KOPT-K1 (cell line): ENCODE measurements at regions not wholly inside any gene's neighbourhood (a gene's known extent, or its start where the extent isn't known, plus 50 kb on each side); places are given as distances from the start of the nearest gene placed in this dataset.
"Not testable (repeated sequence)": the region's sequence is repeated elsewhere in the genome, so short reads cannot be mapped to it uniquely, and the experiment has no call there.

Source experiments
- H3K27ac ChIP-seq: fragments of 200-600 bp; sonication (generic); 2 replicates; pipeline ENCODE4 v1.5.1; 2016; ENCODE audit warnings: antibody characterized with exemption, mild to moderate bottlenecking, low read depth, low read length; ENCODE audit not compliant: poor library complexity, severe bottlenecking
- H3K36me3 ChIP-seq: fragments of 200-600 bp; sonication (generic); 2 replicates; pipeline ENCODE4 v1.5.1; 2017; ENCODE audit warnings: antibody characterized with exemption, mild to moderate bottlenecking, low read length, moderate library complexity; ENCODE audit not compliant: insufficient read depth
- H3K9me3 ChIP-seq: fragments of 200-600 bp; sonication (generic); 2 replicates; pipeline ENCODE4 v1.5.1; 2017; ENCODE audit warnings: antibody characterized with exemption, low read length, mild to moderate bottlenecking; ENCODE audit not compliant: insufficient read depth, poor library complexity, severe bottlenecking

DNA sequence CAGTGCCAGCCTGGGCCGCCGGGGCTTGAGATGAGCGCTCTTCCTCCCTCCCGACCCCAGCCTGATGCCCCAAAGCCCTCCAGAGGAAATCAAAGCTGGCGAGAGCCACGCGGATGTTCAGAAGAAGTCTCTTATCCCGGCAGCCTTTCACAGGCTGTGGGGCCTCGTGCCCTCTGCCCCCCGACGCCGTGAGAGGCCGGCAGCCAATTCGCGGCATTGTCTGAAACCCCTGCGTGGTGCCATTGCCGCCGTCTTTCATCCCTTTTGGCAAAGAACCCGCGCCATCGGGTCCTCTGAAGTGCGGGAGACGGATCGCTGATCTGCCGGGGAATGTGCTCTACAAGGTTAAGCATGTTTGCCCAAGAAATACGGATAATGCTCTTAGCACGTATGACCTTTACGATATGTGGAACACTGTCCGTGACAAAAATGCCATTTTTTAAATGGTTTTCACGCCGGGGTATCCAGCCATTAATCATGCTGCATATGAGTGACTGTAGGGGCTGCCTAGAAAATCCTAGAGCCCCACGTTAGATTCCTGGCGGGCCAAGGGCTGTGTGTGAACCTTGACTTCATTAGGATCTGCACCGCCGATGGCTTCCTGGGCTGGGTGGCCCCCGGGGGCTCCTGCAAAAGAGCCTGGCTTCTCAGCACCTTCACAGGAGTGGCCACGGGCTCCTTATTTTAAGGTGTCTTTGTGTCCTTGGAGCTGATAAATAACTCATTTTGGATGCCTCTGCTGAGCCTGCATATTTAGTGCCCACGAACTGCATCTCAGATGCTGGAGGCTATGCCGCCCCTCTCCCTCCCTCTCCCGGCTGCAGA is 165.1 kb upstream of the TNRC6C start:
- no peaks in the 10 kb centered on the region for H3K9me3 ChIP-seq
- no peaks in the 10 kb centered on the region for H3K36me3 ChIP-seq
- no peak overlapping the region for H3K27ac ChIP-seq

DNA sequence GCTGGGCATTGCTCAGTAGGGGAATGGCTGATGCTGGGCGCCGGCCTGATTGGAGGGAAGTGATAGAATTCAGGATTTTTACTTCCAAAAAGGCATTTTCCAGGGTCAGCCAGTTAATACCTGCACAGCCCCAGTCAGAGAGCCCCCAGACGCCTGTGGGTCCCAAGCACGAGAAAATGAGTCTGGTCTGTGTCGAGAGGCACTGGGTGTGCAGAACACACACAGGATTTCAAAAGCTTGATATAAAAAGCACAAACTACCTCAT is 164.6 kb upstream of the TNRC6C start:
- Histone ChIP-seq H3K9me3 (no peaks in the 10 kb centered on the region), H3K27ac (no peak overlapping the region)

GRCh38 chr17:77794846-77795245 is 163.7 kb upstream of the TNRC6C start:
- H3K27ac ChIP-seq: no peak overlapping the region
- H3K36me3 ChIP-seq: no peaks in the 10 kb centered on the region
- H3K9me3 ChIP-seq: no peaks in the 10 kb centered on the region

More for the DNA sequence above, 164.6 kb upstream of the TNRC6C start:
- H3K36me3 ChIP-seq: no peaks in the 10 kb centered on the region

GRCh38 chr17:77795685-77796084 is 162.8 kb upstream of the TNRC6C start:
- H3K9me3 ChIP-seq: no peaks in the 10 kb centered on the region
- H3K36me3 ChIP-seq: no peaks in the 10 kb centered on the region
- H3K27ac ChIP-seq: no peak overlapping the region

GRCh38 chr17:77796176-77796860 is 162.2 kb upstream of the TNRC6C start:
- Histone ChIP-seq H3K27ac (no peak overlapping the region), H3K36me3 (no peaks in the 10 kb centered on the region), H3K9me3 (no peaks in the 10 kb centered on the region)

GRCh38 chr17:77798031-77798430 is 160.5 kb upstream of the TNRC6C start:
- H3K36me3 ChIP-seq: no peaks in the 10 kb centered on the region
- H3K27ac ChIP-seq: no peak overlapping the region
- H3K9me3 ChIP-seq: no peaks in the 10 kb centered on the region

GRCh38 chr17:77798481-77798880 is 160.0 kb upstream of the TNRC6C start:
- no peaks in the 10 kb centered on the region for H3K9me3 ChIP-seq
- H3K36me3 ChIP-seq: no peaks in the 10 kb centered on the region
- H3K27ac ChIP-seq: no peak overlapping the region

GRCh38 chr17:77800816-77801215 is 157.7 kb upstream of the TNRC6C start:
- Histone ChIP-seq H3K36me3 (no peaks in the 10 kb centered on the region), H3K9me3 (no peaks in the 10 kb centered on the region), H3K27ac (no peak overlapping the region)

DNA sequence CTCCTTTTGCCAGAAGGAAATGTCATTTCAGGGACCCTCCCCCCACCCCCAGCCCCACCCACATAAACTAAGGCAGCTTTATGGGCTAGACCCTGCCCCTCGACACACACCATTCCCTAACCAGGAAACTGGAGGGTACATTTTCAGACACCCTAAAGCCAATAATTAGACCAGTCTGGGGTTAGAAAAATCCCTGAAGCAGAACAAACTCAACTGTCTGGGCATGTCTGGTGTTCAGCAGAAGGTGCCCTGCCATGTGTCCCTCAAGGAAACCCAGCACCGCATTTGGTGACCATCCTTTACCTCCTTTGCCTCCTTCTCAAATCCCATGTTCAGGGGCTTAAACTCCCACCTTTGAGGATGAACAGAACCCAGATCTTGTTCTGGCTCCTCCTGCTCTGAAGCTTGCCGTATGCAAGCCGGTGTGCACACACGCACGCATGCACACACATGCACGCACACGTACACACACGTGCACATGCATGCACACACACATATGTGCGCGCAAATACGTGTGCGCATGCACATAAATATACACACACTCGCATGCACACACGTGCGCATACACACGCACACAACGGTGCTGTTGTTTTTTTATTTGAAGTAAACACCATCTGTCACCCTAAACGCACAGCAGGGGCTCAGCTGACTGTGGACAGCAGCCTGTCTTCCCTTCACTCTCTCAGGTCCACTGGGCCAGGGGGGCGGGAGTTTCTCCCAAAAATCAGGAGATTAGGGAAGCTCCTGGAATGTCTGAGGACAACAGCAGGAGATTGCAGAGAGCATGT is 156.8 kb upstream of the TNRC6C start:
- Histone ChIP-seq H3K27ac (no peak overlapping the region), H3K9me3 (no peaks in the 10 kb centered on the region), H3K36me3 (no peaks in the 10 kb centered on the region)

GRCh38 chr17:77802333-77802615 is 156.2 kb upstream of the TNRC6C start:
- Histone ChIP-seq H3K36me3 (no peaks in the 10 kb centered on the region), H3K27ac (no peak overlapping the region), H3K9me3 (no peaks in the 10 kb centered on the region)

- H3K9me3 ChIP-seq: no peaks in the 10 kb centered on the region
- no peaks in the 10 kb centered on the region for H3K36me3 ChIP-seq
- no peak overlapping the region for H3K27ac ChIP-seq
Observed at GRCh38 chr17:77802811-77803220, 155.7 kb upstream of the TNRC6C start.

DNA sequence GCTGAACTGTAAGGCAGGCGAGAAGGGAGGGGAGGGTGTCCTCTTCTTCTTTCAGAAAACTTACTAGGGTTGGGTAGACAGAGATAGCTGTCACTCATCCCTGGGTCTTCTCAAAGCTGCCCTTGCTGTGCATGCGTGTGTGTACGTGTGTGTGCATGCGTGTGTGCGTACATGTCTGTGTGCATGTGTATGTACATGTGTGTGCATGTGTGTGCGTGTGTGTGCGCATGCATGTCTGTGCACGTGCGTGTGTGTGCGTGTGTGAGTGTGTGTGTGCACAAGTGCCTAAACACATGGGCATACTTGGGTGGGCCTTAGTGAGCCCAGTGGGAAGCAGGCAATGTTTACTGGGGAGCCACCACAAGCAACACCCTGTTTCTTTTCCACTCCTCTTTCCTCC is 154.8 kb upstream of the TNRC6C start:
- Histone ChIP-seq H3K36me3 (no peaks in the 10 kb centered on the region), H3K9me3 (no peaks in the 10 kb centered on the region), H3K27ac (no peak overlapping the region)

- H3K27ac ChIP-seq: no peak overlapping the region
- H3K36me3 ChIP-seq: no peaks in the 10 kb centered on the region
- H3K9me3 ChIP-seq: no peaks in the 10 kb centered on the region
Observed at GRCh38 chr17:77804796-77805426, 153.6 kb upstream of the TNRC6C start.

DNA sequence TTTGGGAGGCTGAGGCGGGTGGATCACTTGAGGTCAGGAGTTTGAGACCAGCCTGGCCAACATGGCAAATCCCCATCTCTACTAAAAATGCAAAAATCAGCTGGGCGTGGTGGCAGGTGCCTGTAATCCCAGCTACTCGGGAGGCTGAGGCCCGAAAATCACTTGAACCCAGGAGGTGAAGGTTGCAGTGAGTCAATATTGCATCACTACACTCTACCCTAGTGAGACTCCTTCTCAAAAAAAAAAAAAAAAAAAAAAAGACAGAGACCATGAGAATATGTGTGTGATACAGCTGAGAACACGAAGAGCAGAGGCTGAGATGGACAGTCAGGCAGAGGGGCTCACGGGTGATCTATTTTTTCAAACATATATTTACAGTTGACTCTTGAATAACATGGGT is 152.5 kb upstream of the TNRC6C start:
- H3K27ac ChIP-seq, H3K36me3 ChIP-seq, H3K9me3 ChIP-seq: not testable (repeated sequence)

DNA sequence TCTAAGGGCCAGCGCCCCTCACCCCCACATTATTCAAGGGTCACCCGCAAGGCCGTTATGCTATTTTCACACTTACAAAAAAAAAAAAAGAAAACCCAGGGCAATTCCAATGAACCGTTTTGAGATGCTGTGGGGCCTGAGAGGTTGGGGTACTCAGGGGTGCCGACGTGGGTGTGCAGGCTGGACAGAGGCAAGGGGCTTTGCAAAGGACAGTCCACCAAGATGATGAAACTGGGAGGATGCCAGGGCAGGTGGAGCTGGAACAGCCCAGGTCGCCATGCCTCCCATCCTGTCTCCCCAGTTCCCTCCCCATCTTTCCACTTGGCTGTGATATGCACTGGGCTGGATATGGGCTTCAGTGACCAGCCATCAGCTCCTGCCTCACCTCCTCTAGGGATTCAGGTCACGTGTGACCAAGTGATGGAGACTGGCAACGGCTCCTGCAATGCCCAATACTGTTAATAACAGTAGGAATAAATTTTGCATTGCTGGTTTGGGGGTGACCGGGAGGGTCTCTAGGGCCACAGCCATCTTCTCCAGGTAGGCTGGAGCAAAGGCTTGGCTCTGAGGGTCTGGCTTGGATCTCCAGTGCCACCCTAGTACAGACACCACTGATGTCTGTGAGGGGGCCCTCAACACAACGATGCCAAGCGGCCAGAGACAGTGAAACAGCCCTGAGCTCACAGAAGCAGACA is 151.3 kb upstream of the TNRC6C start:
- H3K27ac ChIP-seq: no peak overlapping the region
- no peaks in the 10 kb centered on the region for H3K36me3 ChIP-seq
- H3K9me3 ChIP-seq: no peaks in the 10 kb centered on the region
